Non-pigmented ciliary epithelial cell (primary cell): ENCODE measurements at regions not wholly inside any gene's neighbourhood (a gene's known extent, or its start where the extent isn't known, plus 50 kb on each side); places are given as distances from the start of the nearest gene placed in this dataset.

Experiments
- DNase-seq: peaks from one replicate; pipeline ENCODE4 v3.0.0-alpha.2; 2010; ENCODE audit warnings: low read depth

DNA sequence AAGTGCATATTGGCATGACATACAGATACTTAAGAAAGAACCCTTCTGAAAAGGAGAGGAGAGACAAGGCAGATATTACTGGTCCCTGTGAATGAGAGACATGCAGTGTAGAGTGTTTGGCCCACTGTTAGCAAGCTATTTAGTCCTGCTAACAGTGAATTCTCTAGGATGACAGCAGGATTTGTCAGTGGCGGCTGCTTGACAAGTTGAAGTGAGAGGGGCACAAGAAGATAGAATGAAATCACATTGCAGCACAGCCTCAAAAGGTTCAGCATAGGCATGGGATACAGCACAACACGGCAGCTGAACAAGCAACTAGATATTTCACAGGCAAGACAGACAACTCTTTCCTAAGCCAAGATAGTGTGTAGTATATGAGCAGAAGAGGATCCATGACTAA is 407.9 kb downstream of the PLA2G4A start:
- DNase-seq, result no peak

DNA sequence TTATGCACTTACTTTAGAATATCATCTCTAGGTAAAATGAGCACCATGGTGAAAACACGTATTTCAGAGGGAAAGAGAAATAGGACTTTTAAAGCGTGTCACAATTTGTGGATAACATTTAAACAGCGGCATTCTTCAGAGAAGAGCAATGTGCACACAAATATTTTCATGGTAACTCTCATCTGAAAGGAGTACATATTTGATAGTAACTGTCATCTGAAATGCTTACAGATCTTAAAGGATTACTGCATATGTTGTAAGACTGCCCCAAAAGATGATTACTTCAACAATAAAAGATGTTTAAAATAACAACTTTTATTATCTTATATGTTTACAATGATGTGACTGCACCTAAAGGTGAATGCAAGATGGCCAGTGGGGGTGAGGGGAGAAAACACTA is 408.8 kb downstream of the PLA2G4A start:
- DNase-seq, result no peak

DNA sequence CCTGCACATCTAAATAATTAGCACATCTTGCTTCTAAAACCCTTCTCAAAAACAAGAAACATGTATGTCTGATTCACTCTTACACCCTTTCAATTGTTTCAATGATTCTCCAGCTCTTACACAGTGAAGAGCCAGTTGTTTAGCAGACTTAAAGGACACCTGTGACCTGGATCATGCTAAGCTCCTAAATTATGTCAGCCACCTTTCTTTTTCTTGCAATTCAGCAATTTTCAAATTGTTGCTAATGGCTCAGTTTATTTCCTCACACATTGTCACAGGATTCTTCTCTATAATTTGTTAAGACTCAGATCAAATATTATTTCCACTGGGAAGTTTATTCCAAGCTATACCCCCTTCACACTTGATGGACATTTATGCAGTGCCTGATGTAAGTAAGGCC is 413.2 kb downstream of the PLA2G4A start:
- no peak for DNase-seq

DNA sequence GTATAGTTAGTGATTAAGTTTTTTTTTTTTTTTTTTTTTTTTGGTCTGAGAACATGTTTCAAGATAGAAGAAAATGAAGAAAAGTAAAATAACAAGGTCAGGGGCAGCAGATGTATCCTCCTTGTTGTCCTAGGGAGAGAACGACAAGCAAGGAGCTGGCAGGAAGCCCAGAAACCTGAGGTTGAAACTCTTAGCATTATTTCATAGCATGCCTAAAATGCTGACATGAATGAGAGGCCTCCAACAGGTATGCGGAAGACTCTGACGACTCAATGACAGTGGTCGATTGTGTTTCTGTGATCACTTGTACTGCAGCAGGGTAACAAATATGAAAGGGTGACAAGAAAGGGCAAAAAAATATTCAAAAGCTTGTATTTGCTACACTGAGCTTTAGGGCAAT is 415.9 kb downstream of the PLA2G4A start:
- DNase-seq, result no peak

DNA sequence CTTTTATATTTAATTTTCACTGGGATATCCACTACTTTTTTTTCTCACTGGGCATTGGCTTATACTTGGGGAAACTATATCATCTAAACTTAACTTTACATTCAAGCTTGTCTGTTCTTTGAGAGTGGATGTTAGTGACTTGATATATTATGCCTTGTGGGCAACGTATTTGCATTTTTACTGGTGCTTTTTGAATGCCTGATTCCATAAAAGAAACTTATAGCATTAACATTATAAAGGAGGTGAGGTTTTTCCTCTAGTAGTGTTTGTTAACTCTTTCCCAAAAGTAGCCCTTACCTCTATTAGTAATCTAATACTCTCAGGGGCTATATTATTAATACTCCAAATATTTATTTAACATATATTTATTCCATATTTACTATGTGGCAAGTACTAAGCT is 416.5 kb downstream of the PLA2G4A start:
- no peak for DNase-seq

DNA sequence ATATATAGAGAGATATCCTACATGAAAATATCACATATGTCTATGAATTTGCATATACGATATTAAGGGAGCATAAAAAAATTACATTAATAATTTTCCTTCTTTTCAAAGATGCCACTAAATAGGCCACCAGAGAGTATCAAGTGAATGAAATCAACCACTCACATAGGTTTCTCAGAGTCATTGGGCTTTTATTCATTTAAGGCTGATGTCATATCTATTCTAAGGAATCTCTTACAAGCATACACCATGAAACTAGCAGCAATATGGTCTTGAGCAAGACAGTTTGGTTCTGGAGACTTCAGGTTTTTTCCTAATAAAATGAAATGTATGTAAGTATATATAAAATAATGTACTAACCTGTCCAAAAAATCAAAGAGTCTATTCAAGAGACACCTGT is 420.4 kb downstream of the PLA2G4A start:
- DNase-seq, result no peak

DNA sequence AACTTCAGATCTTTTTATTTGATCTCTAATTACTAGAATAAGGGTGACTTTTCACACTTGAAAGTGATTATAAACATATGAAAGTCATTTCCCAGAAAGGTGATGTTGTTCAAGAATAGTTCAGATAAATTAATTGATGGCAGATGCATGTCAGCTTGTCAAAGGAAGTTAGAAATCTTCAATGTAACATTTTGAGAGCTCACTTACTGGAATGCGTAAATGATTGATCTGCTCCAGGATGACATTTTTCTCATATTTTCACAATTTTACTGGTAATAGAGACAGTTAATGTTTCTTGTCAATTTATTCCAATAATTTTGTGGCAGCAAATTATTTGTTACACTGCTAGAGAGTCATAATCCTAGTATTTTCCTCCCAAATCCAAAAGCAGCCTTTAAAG is 424.2 kb downstream of the PLA2G4A start:
- DNase-seq, result no peak

DNA sequence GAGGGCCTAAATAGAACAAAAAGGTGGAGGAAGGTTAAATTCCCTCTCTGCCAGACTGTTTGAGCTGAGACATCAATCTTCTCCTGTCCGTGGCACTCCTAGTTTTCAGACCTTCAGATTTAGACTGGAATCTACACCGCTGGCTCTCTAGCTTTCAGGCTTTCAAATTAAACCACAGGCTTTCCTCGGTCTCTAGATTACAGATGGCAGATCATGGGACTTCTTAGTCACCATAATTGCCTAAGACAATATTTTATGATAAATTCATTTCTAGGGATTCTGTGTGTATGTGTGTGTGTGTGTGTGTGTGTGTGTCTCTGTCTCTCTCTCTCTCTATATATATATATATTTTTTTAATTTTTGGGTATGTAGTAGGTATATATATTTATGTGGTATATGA is 428.7 kb downstream of the PLA2G4A start:
- no peak for DNase-seq

DNA sequence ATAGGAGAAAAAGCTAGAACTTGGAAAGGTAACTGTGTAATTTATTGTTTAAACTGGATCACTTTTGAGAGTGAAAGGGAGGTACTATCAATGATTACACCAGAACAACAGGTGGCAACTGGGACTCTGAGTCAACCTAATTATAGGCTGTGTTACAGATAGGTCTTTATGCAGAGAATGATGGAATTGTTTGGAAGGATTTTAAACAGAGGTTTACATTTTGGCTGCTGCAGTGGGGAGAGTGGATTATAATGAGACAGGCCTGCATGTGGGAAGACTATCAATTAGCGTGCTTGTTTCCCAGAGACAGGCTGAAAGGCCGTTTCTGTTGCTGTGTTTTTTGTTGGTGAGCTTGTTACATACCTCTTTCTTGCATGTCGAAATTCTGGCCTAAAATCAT is 432.9 kb downstream of the PLA2G4A start:
- no peak for DNase-seq

DNA sequence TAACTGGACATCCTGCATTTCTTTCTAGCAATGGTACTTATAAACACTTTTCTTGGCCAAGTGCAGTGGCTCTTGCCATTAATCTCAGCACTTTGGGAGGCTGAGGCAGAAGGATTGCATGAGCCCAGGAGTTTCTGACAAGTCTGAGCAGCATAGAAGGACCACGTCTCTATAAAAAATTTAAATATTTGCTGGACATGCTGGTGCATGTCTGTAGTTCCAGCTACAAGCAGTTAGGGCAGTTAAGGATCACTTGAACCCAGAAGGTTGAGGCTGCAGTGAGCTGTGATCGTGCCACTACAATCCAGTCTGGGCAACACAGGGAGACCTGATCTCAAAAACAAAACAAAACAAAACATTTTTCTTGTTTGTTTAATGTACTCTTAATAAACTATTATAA is 434.0 kb downstream of the PLA2G4A start:
- no peak for DNase-seq

DNA sequence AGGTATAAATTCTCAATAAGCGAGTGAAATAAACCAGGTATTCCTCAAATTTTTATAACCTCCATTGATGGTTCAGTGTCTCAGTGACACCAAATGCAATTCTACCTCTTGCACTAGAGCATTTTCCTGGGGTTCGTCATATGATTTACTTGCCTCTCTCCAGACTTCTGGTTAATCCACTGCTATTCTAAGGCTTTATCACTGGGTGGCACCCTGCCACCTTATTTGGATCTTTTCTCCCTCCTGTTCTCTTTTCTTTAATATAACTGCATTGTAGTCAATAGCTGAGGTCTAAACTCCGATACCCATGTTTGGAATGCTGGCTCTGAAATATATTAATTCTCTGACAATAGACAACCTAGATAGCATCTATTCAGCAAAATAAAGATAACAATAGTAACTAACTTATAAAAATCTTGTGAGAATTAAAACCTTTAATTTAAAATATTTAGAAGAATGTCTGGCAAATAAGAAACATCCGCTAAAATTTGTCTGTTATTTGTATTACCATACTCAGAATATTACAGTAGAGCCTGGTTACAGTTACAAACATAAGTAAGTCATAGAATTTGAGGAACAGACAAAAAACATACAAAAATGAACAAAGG is 436.4 kb downstream of the PLA2G4A start:
- peak; percentile 45 for DNase-seq

DNA sequence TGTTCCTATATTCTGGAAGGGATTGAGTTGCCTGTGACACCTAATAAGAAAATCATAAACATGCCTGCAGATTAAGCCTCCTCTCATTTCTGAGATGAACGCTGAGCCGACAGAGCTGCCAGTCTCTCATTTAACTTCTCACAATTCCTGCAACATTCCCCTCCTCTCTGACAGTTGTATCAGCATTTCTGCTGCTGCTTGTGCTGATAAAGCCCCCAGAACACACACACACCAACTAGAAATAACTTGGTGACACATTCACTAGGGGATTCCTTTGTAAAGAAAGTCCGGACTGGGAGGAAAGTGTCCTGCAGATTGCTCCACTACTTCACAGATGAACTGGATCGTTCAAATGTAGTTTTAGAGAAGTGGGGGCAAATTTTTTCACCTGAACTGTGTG is 437.3 kb downstream of the PLA2G4A start:
- DNase-seq, result no peak

DNA sequence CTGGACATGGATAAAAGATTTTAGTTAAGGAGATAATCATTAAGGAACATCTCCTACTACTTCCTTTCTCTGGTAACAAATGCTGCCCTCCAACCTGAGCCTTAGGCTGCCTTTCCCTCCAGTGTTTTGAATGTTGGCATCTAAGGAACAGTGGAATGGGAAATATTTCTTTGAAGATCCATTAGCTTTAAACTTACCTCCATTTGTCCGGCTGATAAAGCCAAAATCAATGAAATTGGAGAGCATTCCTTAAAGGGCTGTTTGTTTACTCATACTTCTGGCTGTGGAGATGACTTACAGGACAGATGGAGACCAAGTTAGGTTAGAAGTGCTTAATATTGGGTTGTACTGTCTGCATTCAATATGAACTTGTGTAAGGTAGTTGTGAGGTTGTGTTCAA is 439.1 kb downstream of the PLA2G4A start:
- no peak for DNase-seq

DNA sequence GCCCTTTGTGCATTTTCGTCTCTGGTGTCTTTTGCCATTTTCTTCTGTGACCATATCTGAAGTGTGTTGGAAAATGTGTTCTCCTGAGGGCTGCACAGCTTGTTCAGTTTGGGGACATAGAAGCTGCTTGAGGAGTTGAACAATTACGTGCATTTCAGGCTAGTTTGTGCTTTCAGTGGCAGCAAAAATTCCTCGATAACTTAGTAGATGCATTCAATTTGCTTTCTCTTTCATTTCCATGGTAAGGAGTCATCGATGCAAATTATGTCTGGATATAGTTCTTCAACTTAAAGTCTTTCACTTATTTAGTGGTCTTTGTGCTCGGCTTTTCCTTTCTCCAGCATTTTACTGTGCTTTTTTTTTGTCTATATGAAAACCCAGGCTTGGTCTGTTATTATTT is 441.5 kb downstream of the PLA2G4A start:
- DNase-seq, result no peak

DNA sequence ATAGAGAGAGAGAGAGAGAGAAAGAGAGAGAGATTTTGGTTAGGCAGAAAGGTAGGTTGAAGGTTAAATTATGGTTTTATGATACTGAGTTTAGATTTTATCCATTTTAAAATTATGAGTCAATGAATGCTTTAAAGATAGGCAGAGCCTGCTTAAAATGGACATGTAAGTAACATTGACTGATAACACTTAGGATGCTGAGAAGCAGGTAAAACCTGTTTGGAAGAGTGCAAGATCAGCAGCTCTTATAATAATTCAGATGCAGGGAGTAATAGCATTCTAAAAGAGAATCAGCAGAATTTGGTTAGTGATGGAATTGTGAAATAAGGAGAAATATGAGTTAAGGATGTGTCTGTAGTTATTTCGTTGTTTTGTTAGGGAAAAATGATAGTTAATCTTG is 446.6 kb downstream of the PLA2G4A start:
- DNase-seq, result no peak

DNA sequence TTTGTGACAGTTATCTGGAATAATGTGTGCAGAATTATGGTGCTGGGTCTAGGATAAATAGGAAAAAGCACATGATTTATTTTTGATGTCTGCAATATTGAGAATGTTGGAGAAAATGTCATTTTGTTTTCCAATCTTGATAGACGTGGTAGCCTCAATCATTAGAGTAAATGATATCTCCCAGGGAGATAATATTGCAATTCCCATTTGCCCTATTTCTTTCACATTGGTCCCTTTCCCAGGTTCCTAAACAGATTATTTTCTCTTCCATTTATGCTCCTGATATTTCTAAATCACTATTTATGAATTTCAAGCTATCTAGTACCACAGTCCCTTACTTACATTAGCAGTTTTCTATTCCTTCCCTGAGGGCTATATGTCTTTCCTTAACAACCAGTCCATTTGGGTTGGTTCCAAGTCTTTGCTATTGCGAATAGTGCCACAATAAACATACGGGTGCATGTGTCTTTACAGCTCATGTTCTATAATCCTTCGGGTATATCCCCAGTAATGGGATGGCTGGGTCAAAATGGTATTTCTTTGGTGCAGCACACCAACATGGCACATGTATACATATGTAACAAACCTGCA is 447.3 kb downstream of the PLA2G4A start:
- no peak for DNase-seq

DNA sequence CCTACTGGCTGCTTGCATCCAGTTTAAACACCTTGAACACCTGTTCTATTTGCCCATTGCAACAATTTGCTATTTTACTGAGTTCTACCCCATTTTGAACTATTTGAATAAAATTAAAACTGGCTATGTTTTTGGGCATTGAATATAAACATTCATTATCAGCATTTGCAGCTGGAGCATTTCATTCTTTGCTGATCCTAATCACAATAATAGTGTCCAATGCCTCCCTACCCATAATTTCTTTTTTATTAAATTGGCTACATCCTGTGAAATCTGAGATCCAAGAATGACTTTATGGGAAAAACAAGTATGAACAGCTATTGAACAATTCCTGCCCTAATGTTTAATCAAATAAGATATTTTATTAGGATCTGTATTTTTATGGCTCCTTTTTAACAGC is 447.9 kb downstream of the PLA2G4A start:
- DNase-seq, result no peak

DNA sequence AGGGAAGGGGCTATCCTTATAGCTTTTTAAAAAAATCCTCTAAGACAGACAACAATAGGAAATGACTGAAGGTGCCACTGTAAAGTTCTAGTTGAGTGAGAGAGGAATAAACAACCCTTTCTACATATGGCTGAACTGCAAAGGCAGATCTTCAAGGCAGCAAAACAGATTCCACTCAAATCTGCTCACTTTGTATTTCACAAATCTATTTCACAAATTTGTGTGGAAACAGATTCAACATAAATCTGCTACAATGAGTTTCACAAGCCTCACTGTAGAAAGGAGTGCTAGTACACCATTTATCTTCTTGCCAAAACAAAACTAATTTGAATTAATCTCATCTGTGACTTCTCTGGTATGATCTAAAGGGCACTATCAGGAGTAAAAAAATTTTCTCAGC is 451.3 kb downstream of the PLA2G4A start:
- no peak for DNase-seq

DNA sequence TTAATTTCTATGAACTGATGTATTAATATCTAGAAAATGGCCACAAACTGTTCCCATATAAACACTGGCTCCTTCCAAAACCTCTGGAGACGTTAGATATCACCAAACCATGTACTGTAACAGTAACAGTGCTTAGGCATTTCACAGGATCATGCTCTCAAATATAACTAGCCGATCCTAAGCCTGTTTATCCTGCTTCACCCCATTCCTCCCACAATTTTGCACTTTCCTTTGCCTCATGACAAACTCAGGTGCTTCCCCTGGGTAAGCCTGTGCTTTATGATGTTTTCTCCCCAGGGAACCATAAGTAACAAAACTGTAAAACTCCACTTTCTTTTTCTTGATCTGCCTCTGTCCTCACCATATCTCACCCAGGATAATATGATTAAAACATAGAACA is 452.3 kb downstream of the PLA2G4A start:
- no peak for DNase-seq

DNA sequence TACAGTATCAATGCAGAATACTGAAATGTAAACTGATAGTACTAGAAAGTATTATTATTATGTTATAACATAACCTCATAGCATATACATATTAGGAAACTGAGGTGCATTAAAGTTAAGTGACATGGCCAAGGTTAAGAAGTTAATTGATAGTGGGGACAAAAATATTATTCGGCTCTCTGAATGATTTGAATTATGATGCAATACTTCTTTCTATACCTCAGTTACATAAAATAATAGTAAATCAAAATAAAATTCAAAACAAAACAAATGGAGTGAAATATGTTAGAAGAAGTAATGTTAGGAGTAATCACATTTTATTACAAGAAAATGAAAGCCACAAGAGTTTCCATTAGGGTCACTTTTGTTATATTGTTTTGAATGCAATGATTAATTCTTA is 455.2 kb downstream of the PLA2G4A start:
- no peak for DNase-seq

DNA sequence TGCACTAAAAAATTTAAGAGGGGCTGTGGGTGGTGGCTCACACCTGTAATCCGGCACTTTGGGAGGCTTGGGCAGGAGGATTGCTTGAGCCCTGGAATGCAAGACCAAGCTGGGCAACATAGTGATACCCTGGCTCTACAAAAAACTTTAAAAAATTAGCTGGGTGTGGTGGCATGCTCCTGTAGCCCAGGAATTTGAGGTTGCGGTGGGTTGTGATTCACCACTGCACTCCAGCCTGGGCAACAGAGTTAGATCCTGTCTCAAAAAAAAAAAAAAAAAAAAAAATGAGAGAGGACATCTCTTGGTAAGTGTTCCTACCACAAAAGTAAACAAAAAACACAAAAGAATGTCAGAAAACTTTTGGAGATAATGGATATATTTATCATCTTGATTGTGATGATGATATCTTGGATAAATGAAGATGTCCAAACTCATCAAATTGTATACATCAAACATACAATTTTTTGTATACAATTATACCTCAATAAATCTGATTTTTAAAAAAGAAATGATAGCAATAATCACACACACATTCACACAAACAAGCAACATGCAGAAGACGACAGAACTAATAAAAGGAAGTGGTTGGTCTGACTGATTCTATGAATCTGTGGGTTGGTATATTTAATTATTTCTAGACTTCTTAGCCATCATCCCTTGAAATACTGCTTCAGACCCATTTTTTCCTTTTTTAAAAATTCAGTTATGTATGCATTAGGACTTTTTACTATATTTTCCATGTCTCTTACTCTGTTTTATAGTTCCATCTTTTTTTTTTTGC is 465.9 kb downstream of the PLA2G4A start:
- DNase-seq, result no peak

DNA sequence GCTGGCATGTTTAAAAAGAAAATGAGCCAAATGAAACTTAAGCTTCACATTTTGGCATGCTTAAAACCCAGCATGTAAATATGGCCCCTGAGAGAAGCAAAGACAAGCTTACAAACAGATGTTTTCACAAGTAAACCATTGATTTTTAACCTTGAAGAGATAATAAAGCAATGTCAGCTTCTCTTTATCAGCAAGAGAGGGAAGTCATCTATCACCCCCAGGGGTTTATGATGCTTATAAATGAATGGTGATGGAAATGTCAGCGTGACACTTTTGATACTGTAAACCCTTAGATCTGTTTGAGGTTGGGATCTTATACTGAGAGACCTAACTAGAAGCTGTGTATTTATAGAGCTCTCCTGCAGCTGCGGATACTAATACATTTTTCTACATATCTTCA is 471.3 kb downstream of the PLA2G4A start:
- DNase-seq, result no peak

DNA sequence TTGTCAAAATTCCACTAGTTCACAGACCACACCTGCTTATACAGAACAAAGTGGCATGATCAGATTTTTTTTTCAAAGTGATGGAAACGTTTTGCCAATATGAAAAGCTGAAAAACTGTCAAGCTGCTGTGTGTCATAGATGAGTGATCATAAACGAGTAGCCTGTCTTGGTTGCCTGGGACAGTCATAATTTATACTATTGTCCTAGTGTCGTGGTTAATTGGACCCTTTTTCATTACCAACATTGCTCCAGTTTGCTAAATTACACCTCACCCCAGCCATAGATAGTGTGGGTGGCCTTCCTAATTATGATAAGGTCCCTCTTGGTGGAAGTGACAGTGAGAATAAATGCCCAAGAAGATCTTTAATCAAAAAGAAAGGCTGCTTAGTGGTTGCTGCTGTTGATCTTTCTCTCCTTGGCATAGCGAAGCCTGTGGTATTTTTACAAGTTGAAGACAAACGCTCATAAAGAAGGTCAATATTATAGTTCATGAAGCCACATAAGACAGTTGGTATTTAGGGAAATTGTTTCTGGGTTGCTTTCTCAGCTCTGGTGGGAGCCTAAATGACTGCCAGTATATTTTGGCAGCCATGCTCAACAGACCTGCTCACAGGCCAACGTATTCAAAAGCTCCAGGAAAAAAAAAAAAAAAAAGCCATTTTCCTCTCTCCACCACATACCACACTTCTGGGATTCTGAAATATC is 478.1 kb downstream of the PLA2G4A start:
- DNase-seq, result no peak
